Parathyroid adenoma (tissue), 2 donors: ENCODE measurements at regions not wholly inside any gene's neighbourhood (a gene's known extent, or its start where the extent isn't known, plus 50 kb on each side); places are given as distances from the start of the nearest gene placed in this dataset.

Experiments
- H2AFZ ChIP-seq: fragments of 300-600 bp; sonication (generic); one replicate; pipeline ENCODE4 v1.7.0; 2017; ENCODE audit warnings: antibody characterized with exemption, mild to moderate bottlenecking
- H3K27ac ChIP-seq: fragments of 300-600 bp; sonication (generic); one replicate; pipeline ENCODE4 v1.7.0; 2017
- H3K27me3 ChIP-seq: fragments of 300-600 bp; sonication (generic); one replicate; pipeline ENCODE4 v1.7.0; 2017; ENCODE audit warnings: low read length; ENCODE audit not compliant: control insufficient read depth, insufficient read depth
- H3K36me3 ChIP-seq: fragments of 300-600 bp; sonication (generic); one replicate; pipeline ENCODE4 v1.7.0; 2017; ENCODE audit warnings: low read length; ENCODE audit not compliant: control insufficient read depth, insufficient read depth
- H3K4me1 ChIP-seq: fragments of 300-600 bp; sonication (generic); one replicate; pipeline ENCODE4 v1.7.0; 2017; ENCODE audit warnings: control low read depth
- H3K4me2 ChIP-seq: fragments of 300-600 bp; sonication (generic); one replicate; pipeline ENCODE4 v1.7.0; 2017; ENCODE audit warnings: low read length
- H3K4me3 ChIP-seq: fragments of 300-600 bp; sonication (generic); one replicate; pipeline ENCODE4 v1.7.0; 2017; ENCODE audit warnings: low read depth, low read length
- H3K79me2 ChIP-seq: fragments of 300-600 bp; sonication (generic); one replicate; pipeline ENCODE4 v1.7.0; 2017; ENCODE audit warnings: control low read depth
- H3K9ac ChIP-seq: fragments of 300-600 bp; sonication (generic); one replicate; pipeline ENCODE4 v1.7.0; 2017; ENCODE audit warnings: mild to moderate bottlenecking
- H3K9me3 ChIP-seq: fragments of 300-600 bp; sonication (generic); one replicate; pipeline ENCODE4 v1.7.0; 2017; ENCODE audit warnings: low read length; ENCODE audit not compliant: control insufficient read depth
- CTCF ChIP-seq: fragments of 300-600 bp; sonication (generic); IDR thresholded peaks from one replicate; pipeline ENCODE4 v1.7.0; 2017; ENCODE audit warnings: antibody characterized with exemption, mild to moderate bottlenecking
- donor health status: primary hyperparathyroidism.

GRCh38 chr2:12176623-12177454 is 430.4 kb downstream of the LPIN1 start:
- H3K27me3 ChIP-seq, result no peaks in the 10 kb centered on the region
- H2AFZ ChIP-seq, result no peak overlapping the region
- no peak overlapping the region for H3K27ac ChIP-seq
- no peaks in the 10 kb centered on the region for H3K36me3 ChIP-seq
- no peaks in the 10 kb centered on the region for H3K9me3 ChIP-seq
- no peak overlapping the region for H3K4me2 ChIP-seq
- no peak overlapping the region for H3K9ac ChIP-seq
- H3K79me2 ChIP-seq, result no peaks in the 10 kb centered on the region
- TF ChIP-seq CTCF, result no peak
- no peak overlapping the region for H3K4me3 ChIP-seq
- H3K4me1 ChIP-seq, result peaks cover 3% of the 10 kb centered on the region

GRCh38 chr2:12177455-12178288 is 431.2 kb downstream of the LPIN1 start:
- H3K4me1 ChIP-seq, result peaks cover 3% of the 10 kb centered on the region
- no peaks in the 10 kb centered on the region for H3K9me3 ChIP-seq
- no peak overlapping the region for H2AFZ ChIP-seq
- H3K4me2 ChIP-seq, result no peak overlapping the region
- H3K9ac ChIP-seq, result no peak overlapping the region
- no peaks in the 10 kb centered on the region for H3K36me3 ChIP-seq
- no peaks in the 10 kb centered on the region for H3K79me2 ChIP-seq
- no peak for TF ChIP-seq CTCF
- no peaks in the 10 kb centered on the region for H3K27me3 ChIP-seq
- H3K4me3 ChIP-seq, result no peak overlapping the region
- H3K27ac ChIP-seq, result no peak overlapping the region

- H3K4me2 ChIP-seq, result no peak overlapping the region
- no peak overlapping the region for H3K9ac ChIP-seq
- no peak for TF ChIP-seq CTCF
- no peaks in the 10 kb centered on the region for H3K9me3 ChIP-seq
- no peak overlapping the region for H2AFZ ChIP-seq
- no peak overlapping the region for H3K4me3 ChIP-seq
- no peaks in the 10 kb centered on the region for H3K27me3 ChIP-seq
- H3K4me1 ChIP-seq, result peaks cover 3% of the 10 kb centered on the region
- H3K36me3 ChIP-seq, result no peaks in the 10 kb centered on the region
- no peaks in the 10 kb centered on the region for H3K79me2 ChIP-seq
- no peak overlapping the region for H3K27ac ChIP-seq
Measured at GRCh38 chr2:12178289-12179080, 432.1 kb downstream of the LPIN1 start.

- H3K79me2 ChIP-seq, result no peaks in the 10 kb centered on the region
- H3K36me3 ChIP-seq, result no peaks in the 10 kb centered on the region
- no peak overlapping the region for H3K9ac ChIP-seq
- H3K4me3 ChIP-seq, result no peak overlapping the region
- no peak overlapping the region for H3K27ac ChIP-seq
- no peaks in the 10 kb centered on the region for H3K9me3 ChIP-seq
- TF ChIP-seq CTCF, result no peak
- H3K4me2 ChIP-seq, result no peak overlapping the region
- H3K4me1 ChIP-seq, result peaks cover 3% of the 10 kb centered on the region
- H2AFZ ChIP-seq, result no peak overlapping the region
- H3K27me3 ChIP-seq, result no peaks in the 10 kb centered on the region
Measured at GRCh38 chr2:12180031-12180430, 433.6 kb downstream of the LPIN1 start.
